GM12878 (cell line): ENCODE measurements at regions not wholly inside any gene's neighbourhood (a gene's known extent, or its start where the extent isn't known, plus 50 kb on each side); places are given as distances from the start of the nearest gene placed in this dataset.

Experiments used
- ATAC-seq: fragments of 200-7000 bp; cut with Tn5 transposase; 3 replicates; pipeline ENCODE4 v1.9.1; 2020; ENCODE audit warnings: mild to moderate bottlenecking, moderate library complexity
- BruUV-seq: library from RNA; stranded (reverse); fragments of 400-500 nt; replicated peaks from 2 replicates; lab custom pipeline; 2021; lab: Mats Ljungman, UMichigan
- CTCF ChIA-PET: fragments of 300-600 bp; sonication (Branson Sonifier 250); formaldehyde crosslinking; extraction: SDS; loops from one replicate; lab custom pipeline; 2021; ENCODE audit warnings: inconsistent platforms; lab: Yijun Ruan, JAX
- POLR2A ChIA-PET: fragments of 350-600 bp; formaldehyde crosslinking; extraction: SDS; loops from one replicate; lab custom pipeline; 2021; ENCODE audit warnings: inconsistent platforms; lab: Charles Lee
- RAD21 ChIA-PET: fragments of 300-600 bp; sonication (Branson Sonifier 250); formaldehyde crosslinking; loops from one replicate; lab custom pipeline; 2023; ENCODE audit warnings: antibody characterized with exemption; ENCODE audit not compliant: unreplicated experiment; lab: Charles Lee
- SMC1A ChIA-PET: fragments of 300-600 bp; sonication (Branson Sonifier 250); formaldehyde crosslinking; loops from one replicate; lab custom pipeline; 2023; ENCODE audit not compliant: unreplicated experiment, uncharacterized antibody; lab: Charles Lee
- DNase-seq: peaks from one replicate; pipeline ENCODE4 v3.0.0-alpha.2; 2011; ENCODE audit warnings: low read depth, low spot score
- FAIRE-seq: peaks from 3 replicates; lab custom pipeline; 2011; peaks lifted over from hg19 to GRCh38; lab: Jason Lieb, UNC
- H2AFZ ChIP-seq: 2 replicates; pipeline ENCODE4 v1.6.0; 2011; ENCODE audit warnings: low read depth, low read length, control low read depth; ENCODE audit not compliant: control insufficient read depth
- H3K27ac ChIP-seq: 2 replicates; pipeline ENCODE4 v1.5.1; 2011; ENCODE audit warnings: control low read depth; ENCODE audit not compliant: control insufficient read depth, insufficient read depth
- H3K27me3 ChIP-seq, 2 experiments: replicated peaks in 1 of 2; 2 replicates each; pipeline versions ENCODE4 v1.6.0 to v1.6.1; 2011; ENCODE audit warnings: low read length in 1 of 2; ENCODE audit not compliant: control insufficient read depth in 2 of 2, insufficient read depth in 2 of 2
- H3K36me3 ChIP-seq, 2 experiments: 2 replicates each; pipeline ENCODE4 v1.5.1; 2011; ENCODE audit warnings: low read length in 1 of 2; ENCODE audit not compliant: control insufficient read depth in 2 of 2, insufficient read depth in 2 of 2
- H3K4me1 ChIP-seq: 2 replicates; pipeline ENCODE4 v1.6.1; 2011; ENCODE audit warnings: mild to moderate bottlenecking, low read length, moderate library complexity, mixed read lengths; ENCODE audit not compliant: control insufficient read depth, insufficient read depth
- H3K4me2 ChIP-seq: 2 replicates; pipeline ENCODE4 v1.6.0; 2011; ENCODE audit warnings: control low read depth; ENCODE audit not compliant: control insufficient read depth, insufficient read depth
- H3K4me3 ChIP-seq: fragments of 200-600 bp; sonication (generic); 2 replicates; pipeline ENCODE4 v1.5.1; 2016
- H3K79me2 ChIP-seq: 2 replicates; pipeline ENCODE4 v1.6.0; 2011; ENCODE audit warnings: low read length; ENCODE audit not compliant: control insufficient read depth, insufficient read depth
- H3K9ac ChIP-seq: 2 replicates; pipeline ENCODE4 v1.8.0; 2011; ENCODE audit warnings: low read length, control low read depth, mixed read lengths; ENCODE audit not compliant: control insufficient read depth, insufficient read depth
- H3K9me3 ChIP-seq: replicated peaks from 3 replicates; pipeline ENCODE4 v1.5.1; 2011; ENCODE audit warnings: mild to moderate bottlenecking, low read length; ENCODE audit not compliant: control insufficient read depth, insufficient read depth
- H4K20me1 ChIP-seq: 2 replicates; pipeline ENCODE4 v1.6.0; 2011; ENCODE audit not compliant: control insufficient read depth, insufficient read depth
- CBX3 ChIP-seq: fragments of 200-600 bp; sonication (generic); IDR thresholded peaks from 2 replicates; pipeline ENCODE4 v1.6.1; 2016; ENCODE audit warnings: low read depth, borderline replicate concordance
- CEBPB ChIP-seq, 2 experiments: fragments of 150-350 bp in 1 of 2; IDR thresholded peaks; 2 replicates each; pipeline ENCODE4 v1.6.1; 2012 to 2014; ENCODE audit warnings: low read depth in 2 of 2, low read length in 2 of 2, borderline replicate concordance in 1 of 2, inconsistent platforms in 1 of 2
- ESRRA ChIP-seq: IDR thresholded peaks from 2 replicates; pipeline ENCODE4 v1.6.1; 2012; ENCODE audit warnings: mild to moderate bottlenecking, low read length, improper control_type of control experiment
- IKZF2 ChIP-seq, 2 experiments: fragments of 450-650 bp; IDR thresholded peaks; 2 replicates each; pipeline ENCODE4 v1.6.1; 2017; ENCODE audit warnings: mild to moderate bottlenecking in 2 of 2, moderate library complexity in 2 of 2
- JUND ChIP-seq: IDR thresholded peaks from 2 replicates; pipeline ENCODE4 v1.6.1; 2012; ENCODE audit warnings: low read depth, mild to moderate bottlenecking, low read length, improper control_type of control experiment, moderate library complexity
- MEF2A ChIP-seq: IDR thresholded peaks from 2 replicates; pipeline ENCODE4 v1.6.1; 2011; ENCODE audit warnings: low read depth, mild to moderate bottlenecking, low read length, moderate library complexity; ENCODE audit not compliant: insufficient read depth
- MEF2B ChIP-seq: fragments of 450-650 bp; IDR thresholded peaks from 2 replicates; pipeline ENCODE4 v1.6.1; 2018; ENCODE audit warnings: mild to moderate bottlenecking, moderate library complexity; ENCODE audit not compliant: partially characterized antibody, poor library complexity, severe bottlenecking
- MTA2 ChIP-seq: fragments of 450-650 bp; IDR thresholded peaks from 2 replicates; pipeline ENCODE4 v1.6.1; 2016; ENCODE audit warnings: low read depth, mild to moderate bottlenecking, moderate library complexity
- NBN ChIP-seq: fragments of 450-650 bp; IDR thresholded peaks from 2 replicates; pipeline ENCODE4 v1.6.1; 2016
- POU2F2 ChIP-seq: IDR thresholded peaks from 3 replicates; pipeline ENCODE4 v1.6.1; 2011; ENCODE audit warnings: low read depth, mild to moderate bottlenecking, low read length, borderline replicate concordance
- RB1 ChIP-seq: fragments of 450-650 bp; formaldehyde crosslinking; IDR thresholded peaks from 2 replicates; pipeline ENCODE4 v1.6.1; 2017; ENCODE audit warnings: mild to moderate bottlenecking, borderline replicate concordance
- RFX5 ChIP-seq: IDR thresholded peaks from 2 replicates; pipeline ENCODE4 v1.6.1; 2011; ENCODE audit warnings: low read depth, low read length, improper control_type of control experiment
- TCF7 ChIP-seq: IDR thresholded peaks from 2 replicates; pipeline ENCODE4 v1.6.1; 2014; ENCODE audit warnings: antibody characterized with exemption, borderline replicate concordance
- ZNF384 ChIP-seq: IDR thresholded peaks from 2 replicates; pipeline ENCODE4 v1.6.1; 2012; ENCODE audit warnings: low read depth, mild to moderate bottlenecking, low read length, improper control_type of control experiment, borderline replicate concordance
- WGBS: methylation state at CpG from one replicate; pipeline ENCODE4 v1.1.6; 2016; ENCODE audit warnings: low lambda C conversion rate; ENCODE audit not compliant: insufficient replicate concordance, insufficient coverage; ENCODE audit errors: missing lambda C conversion rate; 5-methylcytosine and 5-hydroxymethylcytosine counted together
- in situ Hi-C: fragments of 300-500 bp; cut with MboI; formaldehyde crosslinking; loops from 9 replicates; pipeline ENCODE4 v1.14.3; 2018; ENCODE audit warnings: mixed read lengths
- intact Hi-C: fragments of 100-400 bp; cut with micrococcal nuclease; formaldehyde crosslinking; loops from one replicate; pipeline ENCODE4 v1.14.2; 2022; ENCODE audit not compliant: unreplicated experiment
- TF ChIP-seq, protein P1 (sequence below): fragments of 450-650 bp; IDR thresholded peaks from 2 replicates; pipeline ENCODE4 v1.6.1; 2016; ENCODE audit warnings: mild to moderate bottlenecking
- TF ChIP-seq, protein P2 (sequence below): fragments of 450-650 bp; IDR thresholded peaks from 2 replicates; pipeline ENCODE4 v1.6.1; 2017; ENCODE audit warnings: mild to moderate bottlenecking, moderate library complexity
- TF ChIP-seq, protein P3 (sequence below): fragments of 450-650 bp; conservative IDR thresholded peaks from 2 replicates; pipeline ENCODE4 v1.6.1; 2017; ENCODE audit warnings: mild to moderate bottlenecking, moderate library complexity

DNA sequence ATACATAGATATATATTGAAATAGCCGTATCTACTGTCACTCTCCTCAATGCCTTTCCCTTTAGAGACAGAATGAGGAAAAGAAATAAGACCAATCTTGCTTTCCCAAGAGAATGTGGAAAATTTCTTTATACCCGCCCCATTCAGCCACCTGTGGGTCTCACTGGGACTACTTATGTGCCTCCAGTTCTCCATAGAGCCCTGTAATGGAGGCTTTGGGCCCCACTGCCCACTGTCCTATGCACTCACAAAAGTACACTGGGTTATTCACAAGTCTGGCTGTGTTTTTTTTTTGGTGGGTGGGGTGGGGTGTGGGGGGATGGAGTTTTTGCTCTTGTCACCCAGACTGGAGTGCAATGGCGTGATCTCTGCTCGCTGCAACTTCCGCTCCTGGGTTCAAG is 70.4 kb upstream of the ELOVL6 start (continued):
- no peak for TF ChIP-seq CEBPB (IDR thresholded peaks at IDR 0.05; ENCODE audit: borderline replicate concordance in 1 of 2, low read depth in 2 of 2, low read length in 2 of 2)
- TF ChIP-seq RB1, result no peak
- TF ChIP-seq ESRRA, result no peak
- no peak for TF ChIP-seq MTA2
- no peak for TF ChIP-seq RFX5
- TF ChIP-seq CBX3, result no peak
- no peak for TF ChIP-seq TCF7

DNA sequence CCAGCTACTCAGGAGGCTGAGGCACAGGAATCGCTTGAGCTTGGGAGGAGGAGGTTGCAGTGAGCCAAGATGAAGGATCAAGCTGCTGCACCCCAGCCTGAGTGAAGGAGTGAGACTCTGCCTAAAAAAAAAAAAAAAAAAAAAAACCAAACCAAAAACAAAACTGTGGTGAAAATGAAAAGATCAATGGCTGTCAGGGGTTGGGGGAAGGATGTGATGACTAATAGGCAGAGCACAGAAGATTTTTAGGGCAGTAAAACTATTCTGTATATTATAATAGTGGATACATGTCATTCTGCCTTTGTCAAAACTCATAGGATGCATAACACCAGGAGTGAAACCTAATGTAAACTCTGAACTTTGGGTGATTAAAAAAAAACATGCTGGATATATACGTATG is 69.9 kb upstream of the ELOVL6 start:
- H3K4me3 ChIP-seq, result no peak overlapping the region
- no peaks in the 10 kb centered on the region for H3K27me3 ChIP-seq
- no peaks in the 10 kb centered on the region for H3K36me3 ChIP-seq
- H4K20me1 ChIP-seq, result no peaks in the 10 kb centered on the region
- RAD21 ChIA-PET, result no interaction called here
- ATAC-seq (peak; percentile 79), FAIRE-seq (no peak), DNase-seq (no peak)
- no TSS peak for BruUV-seq
- H3K9me3 ChIP-seq, result no peaks in the 10 kb centered on the region
- CTCF ChIA-PET, result interaction anchor here (0.8 to 1.2 kb wide), 2 partner anchors 241 to 249 kb away, joined by 3 read pairs; no protein-coding TSS in a partner anchor
- WGBS, result 57% methylated on average over 2 of the region's 2 CpGs
- no peak overlapping the region for H3K27ac ChIP-seq
- intact Hi-C loops, result no loop called here
- SMC1A ChIA-PET, result interaction anchor here (0.9 to 1.1 kb wide), 2 partner anchors 19 to 47 kb away, joined by 3 read pairs; no protein-coding TSS in a partner anchor
- no peak overlapping the region for H3K4me2 ChIP-seq
- in situ Hi-C loops, result no loop called here
- no peak overlapping the region for H2AFZ ChIP-seq
- POLR2A ChIA-PET, result interaction anchor here (0.6 kb wide), 1 partner anchor 22 kb away, joined by 3 read pairs; no protein-coding TSS in a partner anchor
- peaks cover 3% of the 10 kb centered on the region; the same call in 1 of the 2 replicates for H3K4me1 ChIP-seq
- no peaks in the 10 kb centered on the region for H3K79me2 ChIP-seq
- H3K9ac ChIP-seq, result no peak overlapping the region
- TF ChIP-seq ZNF384, result peak; percentile 47; the same call in 1 of the 2 replicates
- no peak for TF ChIP-seq MEF2A
- TF ChIP-seq RB1, result no peak
- no peak for TF ChIP-seq CBX3
- TF ChIP-seq, protein P1, sequence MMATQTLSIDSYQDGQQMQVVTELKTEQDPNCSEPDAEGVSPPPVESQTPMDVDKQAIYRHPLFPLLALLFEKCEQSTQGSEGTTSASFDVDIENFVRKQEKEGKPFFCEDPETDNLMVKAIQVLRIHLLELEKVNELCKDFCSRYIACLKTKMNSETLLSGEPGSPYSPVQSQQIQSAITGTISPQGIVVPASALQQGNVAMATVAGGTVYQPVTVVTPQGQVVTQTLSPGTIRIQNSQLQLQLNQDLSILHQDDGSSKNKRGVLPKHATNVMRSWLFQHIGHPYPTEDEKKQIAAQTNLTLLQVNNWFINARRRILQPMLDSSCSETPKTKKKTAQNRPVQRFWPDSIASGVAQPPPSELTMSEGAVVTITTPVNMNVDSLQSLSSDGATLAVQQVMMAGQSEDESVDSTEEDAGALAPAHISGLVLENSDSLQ, result peak; percentile 52; the same call in 1 of the 2 replicates
- TF ChIP-seq, protein P2, sequence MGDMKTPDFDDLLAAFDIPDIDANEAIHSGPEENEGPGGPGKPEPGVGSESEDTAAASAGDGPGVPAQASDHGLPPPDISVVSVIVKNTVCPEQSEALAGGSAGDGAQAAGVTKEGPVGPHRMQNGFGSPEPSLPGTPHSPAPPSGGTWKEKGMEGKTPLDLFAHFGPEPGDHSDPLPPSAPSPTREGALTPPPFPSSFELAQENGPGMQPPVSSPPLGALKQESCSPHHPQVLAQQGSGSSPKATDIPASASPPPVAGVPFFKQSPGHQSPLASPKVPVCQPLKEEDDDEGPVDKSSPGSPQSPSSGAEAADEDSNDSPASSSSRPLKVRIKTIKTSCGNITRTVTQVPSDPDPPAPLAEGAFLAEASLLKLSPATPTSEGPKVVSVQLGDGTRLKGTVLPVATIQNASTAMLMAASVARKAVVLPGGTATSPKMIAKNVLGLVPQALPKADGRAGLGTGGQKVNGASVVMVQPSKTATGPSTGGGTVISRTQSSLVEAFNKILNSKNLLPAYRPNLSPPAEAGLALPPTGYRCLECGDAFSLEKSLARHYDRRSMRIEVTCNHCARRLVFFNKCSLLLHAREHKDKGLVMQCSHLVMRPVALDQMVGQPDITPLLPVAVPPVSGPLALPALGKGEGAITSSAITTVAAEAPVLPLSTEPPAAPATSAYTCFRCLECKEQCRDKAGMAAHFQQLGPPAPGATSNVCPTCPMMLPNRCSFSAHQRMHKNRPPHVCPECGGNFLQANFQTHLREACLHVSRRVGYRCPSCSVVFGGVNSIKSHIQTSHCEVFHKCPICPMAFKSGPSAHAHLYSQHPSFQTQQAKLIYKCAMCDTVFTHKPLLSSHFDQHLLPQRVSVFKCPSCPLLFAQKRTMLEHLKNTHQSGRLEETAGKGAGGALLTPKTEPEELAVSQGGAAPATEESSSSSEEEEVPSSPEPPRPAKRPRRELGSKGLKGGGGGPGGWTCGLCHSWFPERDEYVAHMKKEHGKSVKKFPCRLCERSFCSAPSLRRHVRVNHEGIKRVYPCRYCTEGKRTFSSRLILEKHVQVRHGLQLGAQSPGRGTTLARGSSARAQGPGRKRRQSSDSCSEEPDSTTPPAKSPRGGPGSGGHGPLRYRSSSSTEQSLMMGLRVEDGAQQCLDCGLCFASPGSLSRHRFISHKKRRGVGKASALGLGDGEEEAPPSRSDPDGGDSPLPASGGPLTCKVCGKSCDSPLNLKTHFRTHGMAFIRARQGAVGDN, result no peak
- TF ChIP-seq, protein P3, sequence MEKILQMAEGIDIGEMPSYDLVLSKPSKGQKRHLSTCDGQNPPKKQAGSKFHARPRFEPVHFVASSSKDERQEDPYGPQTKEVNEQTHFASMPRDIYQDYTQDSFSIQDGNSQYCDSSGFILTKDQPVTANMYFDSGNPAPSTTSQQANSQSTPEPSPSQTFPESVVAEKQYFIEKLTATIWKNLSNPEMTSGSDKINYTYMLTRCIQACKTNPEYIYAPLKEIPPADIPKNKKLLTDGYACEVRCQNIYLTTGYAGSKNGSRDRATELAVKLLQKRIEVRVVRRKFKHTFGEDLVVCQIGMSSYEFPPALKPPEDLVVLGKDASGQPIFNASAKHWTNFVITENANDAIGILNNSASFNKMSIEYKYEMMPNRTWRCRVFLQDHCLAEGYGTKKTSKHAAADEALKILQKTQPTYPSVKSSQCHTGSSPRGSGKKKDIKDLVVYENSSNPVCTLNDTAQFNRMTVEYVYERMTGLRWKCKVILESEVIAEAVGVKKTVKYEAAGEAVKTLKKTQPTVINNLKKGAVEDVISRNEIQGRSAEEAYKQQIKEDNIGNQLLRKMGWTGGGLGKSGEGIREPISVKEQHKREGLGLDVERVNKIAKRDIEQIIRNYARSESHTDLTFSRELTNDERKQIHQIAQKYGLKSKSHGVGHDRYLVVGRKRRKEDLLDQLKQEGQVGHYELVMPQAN, result no peak
- TF ChIP-seq JUND, result no peak
- no peak for TF ChIP-seq POU2F2
- TF ChIP-seq IKZF2 (IDR thresholded peaks at IDR 0.05), result no peak
- TF ChIP-seq NBN, result no peak
- TF ChIP-seq MEF2B, result no peak
